CMK (cell line): ENCODE measurements at regions not wholly inside any gene's neighbourhood (a gene's known extent, or its start where the extent isn't known, plus 50 kb on each side); places are given as distances from the start of the nearest gene placed in this dataset.

Experiments
- DNase-seq: peaks from one replicate; pipeline ENCODE4 v3.0.0-alpha.2; 2010; ENCODE audit warnings: low read depth

GRCh38 chr20:50313827-50314677, 123.4 kb downstream of the CEBPB start:
- no peak for DNase-seq

GRCh38 chr20:50314678-50315335, 124.2 kb downstream of the CEBPB start:
- no peak for DNase-seq

GRCh38 chr20:50315586-50316551, 125.2 kb downstream of the CEBPB start:
- DNase-seq = no peak

GRCh38 chr20:50317116-50317515, 126.5 kb downstream of the CEBPB start:
- no peak for DNase-seq

DNA sequence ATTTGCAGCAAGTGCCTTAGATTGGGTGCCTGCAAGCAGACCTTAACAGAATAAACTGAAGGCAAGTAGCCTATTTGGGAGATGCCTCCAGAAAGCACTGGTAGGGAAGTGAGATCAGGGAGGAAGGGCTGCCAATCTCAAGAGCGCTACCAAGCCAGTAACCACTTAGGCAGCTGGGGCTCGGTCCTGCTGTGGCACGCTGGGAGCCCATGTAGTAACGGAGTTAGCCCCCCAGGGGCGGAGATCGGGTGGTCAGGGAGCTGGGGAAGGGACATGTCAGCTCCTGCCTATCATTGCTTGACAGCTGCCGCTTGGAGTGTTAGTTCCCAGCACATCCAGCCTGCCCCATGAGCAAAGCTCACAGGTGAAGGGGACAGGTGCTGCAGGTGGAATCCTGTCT, 127.0 kb downstream of the CEBPB start:
- no peak for DNase-seq

GRCh38 chr20:50318710-50319109, 128.1 kb downstream of the CEBPB start:
- DNase-seq = no peak

DNA sequence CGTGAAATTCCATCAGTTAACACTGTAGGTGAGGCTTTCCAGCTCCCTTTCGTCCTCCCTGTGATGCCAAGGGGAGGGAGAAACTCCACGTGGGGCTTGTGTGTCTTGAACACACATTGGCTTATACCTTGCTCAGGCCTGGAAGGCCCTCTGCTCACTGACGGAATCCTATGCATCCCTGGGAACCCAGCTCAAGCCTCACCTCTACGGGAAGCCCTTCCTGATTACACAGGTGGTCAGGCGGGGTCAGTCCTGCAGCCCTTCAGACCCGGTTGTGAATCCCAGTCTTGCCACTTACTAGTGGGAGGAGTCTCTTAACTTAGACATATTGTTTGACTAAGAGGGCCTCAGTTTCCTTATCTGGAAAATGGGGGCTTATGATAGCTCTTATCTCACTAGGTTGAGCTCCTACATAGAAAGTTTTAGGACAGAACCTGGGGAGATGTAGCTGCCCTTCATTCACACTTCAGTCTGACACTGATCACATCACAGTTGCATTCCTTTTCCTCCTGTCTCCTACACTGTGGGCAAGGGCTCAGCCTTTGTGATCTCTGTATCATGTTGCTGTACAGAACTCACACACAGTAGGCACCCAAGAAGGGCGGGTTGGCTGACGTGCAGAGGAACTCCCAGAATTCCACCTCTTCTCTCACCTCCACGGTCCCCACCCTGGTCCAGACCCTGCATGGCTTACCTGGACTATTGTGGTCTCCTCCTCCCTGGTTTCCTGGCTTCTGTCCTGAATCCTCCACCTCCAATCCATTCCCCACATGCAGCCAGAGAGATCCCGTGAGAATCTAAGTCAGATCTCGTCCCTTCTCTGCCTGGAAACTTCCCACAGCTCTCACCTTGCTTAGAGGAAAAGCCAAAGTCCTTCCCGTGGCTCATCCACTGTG, 129.6 kb downstream of the CEBPB start:
- DNase-seq = no peak

DNA sequence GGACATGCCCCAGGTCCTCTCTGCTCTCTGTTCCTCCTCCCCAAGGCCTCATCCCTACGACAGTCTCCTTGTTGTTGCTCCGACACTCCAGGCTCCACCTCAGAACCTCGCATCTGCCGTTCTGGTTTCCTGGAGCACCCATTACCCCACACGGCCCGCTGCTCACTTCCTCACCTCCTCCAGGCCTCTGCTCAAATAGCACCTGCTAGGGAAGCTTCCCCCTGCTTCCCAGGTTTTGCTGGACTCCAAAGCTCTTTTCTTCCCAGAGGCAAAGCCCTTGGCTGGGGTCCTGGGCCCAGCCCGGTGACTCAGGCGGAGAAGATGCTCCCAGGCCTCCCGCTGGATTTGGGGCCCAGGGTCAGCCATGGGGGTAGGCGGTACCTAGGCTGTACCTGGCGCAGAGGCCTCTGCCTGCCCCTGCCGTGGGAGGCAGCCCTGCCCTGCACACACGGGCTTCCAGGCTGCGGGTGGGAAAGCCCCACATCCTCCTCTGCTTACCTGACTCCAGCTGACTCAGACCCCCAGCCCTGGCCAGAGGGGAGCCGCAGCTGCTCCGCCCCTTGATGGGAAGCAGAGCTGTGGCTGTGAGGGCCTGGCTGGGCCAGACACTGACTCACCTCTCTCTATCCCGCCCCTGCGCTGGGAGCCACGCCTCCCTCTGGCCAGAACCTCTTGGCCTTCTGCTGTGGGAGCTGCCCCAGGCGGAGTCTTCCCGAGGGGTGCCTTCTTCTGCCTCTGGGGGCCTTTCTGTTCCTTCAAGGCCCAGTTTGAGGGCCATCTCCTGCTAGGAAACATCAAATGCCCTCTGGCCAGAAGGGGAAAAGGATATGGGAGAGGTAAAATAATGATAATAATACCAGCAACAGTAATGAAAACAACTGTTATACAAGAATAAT, 130.5 kb downstream of the CEBPB start:
- no peak for DNase-seq

DNA sequence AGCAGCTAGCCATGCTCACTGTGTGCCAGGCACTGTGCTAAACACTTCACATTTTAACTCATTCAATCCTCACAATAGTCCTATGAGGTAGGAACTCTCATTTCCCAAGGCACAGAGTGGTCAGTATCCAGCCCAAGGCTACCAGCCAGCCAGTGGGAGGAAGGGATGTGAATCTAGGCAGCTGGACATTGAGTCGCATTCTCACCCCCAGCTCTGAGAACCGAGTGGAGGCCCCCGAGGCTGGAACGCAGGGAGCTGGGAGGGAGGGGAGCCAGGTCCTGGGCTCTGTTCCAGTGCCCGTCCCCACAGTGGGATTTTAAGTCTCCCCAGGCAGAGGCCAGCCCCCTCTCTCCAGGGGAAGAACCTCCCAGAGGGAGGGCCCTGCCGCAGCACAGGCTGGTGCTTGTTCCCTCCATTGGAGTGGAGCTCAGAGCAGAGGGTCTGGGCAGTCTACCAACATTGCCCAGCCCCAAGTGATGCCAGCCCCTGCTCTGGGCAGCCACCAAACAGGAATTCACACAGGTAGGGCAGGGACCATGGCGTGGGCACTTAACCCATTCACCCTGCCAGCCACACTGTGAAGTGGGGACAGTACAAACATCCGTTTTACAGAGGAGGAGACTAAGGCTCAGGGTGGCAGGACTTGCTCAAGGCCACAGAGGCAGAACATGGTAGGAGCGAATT, 131.3 kb downstream of the CEBPB start:
- no peak for DNase-seq

- DNase-seq = no peak
Measured at GRCh38 chr20:50322703-50323131, 132.1 kb downstream of the CEBPB start.

GRCh38 chr20:50323209-50323608, 132.6 kb downstream of the CEBPB start:
- no peak for DNase-seq

DNA sequence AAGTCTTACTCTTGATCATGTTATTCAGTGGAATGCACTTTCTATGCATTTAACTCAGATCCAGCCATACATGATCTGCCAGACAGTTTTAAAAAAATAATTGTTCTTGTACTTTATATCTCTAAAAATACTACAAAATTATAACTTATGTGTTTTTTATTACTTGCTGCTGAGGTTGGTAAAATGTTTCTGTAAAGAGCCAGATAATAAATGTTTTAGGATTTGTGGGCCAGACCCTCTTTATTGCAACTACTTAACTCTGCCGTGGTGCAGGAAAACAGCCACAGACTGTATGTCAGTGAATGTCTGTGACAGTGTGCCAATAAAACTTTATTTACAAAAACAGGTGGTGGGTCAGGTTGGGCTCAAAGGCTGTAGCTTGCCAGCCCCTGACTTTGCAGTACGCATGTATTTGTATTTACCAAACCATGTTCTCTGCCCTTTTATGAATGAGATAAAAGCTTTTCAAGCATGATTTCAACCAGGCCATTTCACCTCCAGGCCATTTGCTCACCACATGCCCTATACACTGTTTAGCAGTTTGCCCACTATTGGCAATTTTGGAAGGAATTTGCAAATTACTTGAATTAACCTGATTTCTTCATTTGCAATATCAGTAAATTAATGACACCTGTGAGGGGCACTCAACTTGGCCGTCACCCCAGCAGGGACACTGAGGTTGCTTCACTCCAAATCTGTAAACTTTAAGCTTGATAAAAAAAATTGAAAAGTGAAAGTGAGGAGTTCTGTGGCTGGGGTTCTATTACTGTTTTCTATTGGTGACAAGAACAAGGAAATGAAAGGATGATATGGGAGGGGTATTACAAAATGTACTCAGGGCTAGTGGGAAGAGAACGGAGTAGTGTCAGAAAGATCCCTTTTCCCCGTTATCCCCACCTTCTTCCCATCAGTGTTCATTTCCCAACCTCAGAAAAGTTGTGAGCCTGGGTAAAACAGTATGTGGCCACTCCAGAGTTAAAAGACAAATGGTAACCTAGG, 133.4 kb downstream of the CEBPB start:
- DNase-seq = no peak

DNA sequence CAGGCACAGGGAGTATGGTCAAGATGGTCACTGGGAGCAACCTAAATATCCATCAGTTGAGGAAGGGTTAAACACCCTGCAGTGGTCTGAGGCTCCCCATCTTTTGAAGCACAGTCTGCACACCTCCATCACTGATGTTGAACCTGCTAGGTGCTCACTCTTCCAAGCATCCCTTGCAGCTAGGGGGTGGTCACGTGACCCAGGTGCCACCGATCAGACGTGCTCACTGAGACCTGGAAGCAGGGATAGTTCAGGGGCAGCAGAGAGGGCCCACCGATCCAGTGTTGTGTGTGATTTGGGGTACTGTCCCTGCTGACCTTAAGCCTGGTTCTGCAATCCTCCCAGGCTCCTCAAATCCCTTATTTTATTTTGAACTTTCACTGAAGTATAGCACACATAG, 134.6 kb downstream of the CEBPB start:
- DNase-seq = no peak

- no peak for DNase-seq
Measured at GRCh38 chr20:50325651-50326050, 135.0 kb downstream of the CEBPB start.

DNA sequence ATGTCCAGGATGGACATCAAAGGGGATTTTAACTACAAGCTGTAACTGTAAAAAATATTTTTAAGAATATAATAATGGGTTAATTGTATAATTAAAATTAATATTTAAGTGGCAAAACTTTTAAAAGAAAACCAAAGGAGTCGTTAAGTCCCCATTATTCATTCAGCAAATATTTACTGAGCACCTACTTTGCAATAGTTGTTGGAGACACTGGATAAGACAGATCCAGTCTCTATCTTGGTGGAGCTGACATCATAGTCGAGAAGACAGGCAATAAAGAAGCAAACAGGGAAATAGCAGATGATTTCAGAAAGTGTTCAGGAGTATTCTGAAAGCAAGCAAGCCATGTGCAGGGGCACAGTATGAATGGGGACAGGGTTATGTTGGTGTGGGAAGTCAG, 137.0 kb downstream of the CEBPB start:
- DNase-seq = no peak

GRCh38 chr20:50328222-50328979, 137.8 kb downstream of the CEBPB start:
- no peak for DNase-seq

- DNase-seq = no peak
Measured at GRCh38 chr20:50328996-50329898, 138.6 kb downstream of the CEBPB start.
